CD4-positive, alpha-beta T cell treated with Interleukin-17A for 1 hour (primary cell): ENCODE measurements at regions not wholly inside any gene's neighbourhood (a gene's known extent, or its start where the extent isn't known, plus 50 kb on each side); places are given as distances from the start of the nearest gene placed in this dataset.
"Not testable (repeated sequence)": the region's sequence is repeated elsewhere in the genome, so short reads cannot be mapped to it uniquely, and the experiment has no call there.

Source experiments
- DNase-seq: peaks from one replicate; pipeline ENCODE4 v3.0.0-alpha.2; 2020

DNA sequence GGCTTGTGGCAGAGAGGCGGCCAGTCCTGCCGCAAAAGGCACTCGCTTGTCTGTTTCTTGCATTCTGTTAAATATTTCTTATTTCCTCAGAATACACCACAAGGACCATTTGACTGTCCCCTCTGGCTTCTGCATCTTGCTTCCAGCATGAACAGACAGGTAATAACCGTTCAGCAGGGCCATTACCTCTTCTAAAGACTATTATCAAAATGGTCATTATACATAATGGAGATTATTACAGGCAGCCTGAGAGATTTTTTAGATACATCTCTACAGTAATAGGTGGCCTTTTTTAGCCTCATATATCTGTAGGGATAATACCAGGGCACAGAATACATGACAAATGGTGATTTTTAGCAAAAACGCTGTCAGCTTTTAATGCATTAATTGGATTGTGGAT lies 382.0 kb downstream of the PSAT1 start:
- no peak for DNase-seq

DNA sequence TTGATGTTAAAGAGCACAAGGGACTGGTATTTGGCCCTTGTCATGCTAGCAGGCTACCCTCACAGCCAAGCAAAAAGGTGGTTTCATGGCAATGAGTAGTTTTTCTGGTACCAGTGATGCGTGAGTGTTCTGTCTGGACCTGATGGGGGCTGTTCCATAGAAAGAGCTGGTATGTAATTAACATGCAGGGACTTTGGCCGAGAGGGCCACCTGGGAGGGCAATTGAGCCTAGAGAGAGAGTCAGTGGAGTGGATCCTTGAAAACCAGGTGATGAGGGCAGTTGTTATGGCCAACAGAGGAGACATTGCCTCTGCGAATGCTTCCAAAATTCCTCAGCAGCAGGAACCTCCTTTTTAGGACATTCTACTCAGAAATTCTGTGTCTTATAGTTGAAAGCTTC lies 383.3 kb downstream of the PSAT1 start:
- no peak for DNase-seq

DNA sequence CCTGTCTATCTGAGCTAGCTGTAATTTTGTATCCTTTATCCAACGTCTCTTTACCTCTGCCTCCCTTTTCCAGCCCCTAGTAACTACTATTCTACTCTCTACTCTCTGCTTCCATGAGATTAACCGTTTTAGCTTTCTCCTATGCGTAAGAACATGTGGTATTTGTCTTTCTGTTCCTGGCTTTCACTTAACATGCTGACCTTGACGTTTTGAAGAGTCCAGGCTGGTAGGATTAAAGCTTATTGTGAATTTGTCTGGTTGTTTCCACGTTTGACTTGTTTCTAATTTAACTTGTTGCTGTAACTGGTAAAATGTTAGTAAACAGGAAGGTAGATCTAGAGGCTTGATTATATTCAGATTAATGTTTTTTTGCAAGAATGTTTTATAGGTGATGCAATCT lies 385.3 kb downstream of the PSAT1 start:
- DNase-seq = no peak

DNA sequence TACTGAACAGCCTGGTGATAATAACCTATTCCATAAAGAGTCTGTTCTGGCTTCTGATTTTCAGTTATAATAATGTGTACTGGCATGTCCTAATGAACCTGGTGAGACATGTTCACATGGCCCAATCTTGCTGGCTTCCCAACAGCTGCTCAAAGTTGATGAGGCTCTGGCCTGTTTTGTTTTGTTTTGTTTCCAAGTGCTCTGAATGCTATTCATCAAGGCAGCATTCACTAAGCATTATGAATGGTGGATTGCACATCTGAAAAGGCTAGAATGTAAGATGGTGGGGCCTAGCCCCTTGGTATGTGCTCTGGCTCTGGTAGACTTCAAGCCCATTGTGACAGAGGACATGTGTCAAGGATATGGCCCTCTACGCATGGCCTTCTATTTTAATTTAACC lies 388.5 kb downstream of the PSAT1 start:
- no peak for DNase-seq

DNA sequence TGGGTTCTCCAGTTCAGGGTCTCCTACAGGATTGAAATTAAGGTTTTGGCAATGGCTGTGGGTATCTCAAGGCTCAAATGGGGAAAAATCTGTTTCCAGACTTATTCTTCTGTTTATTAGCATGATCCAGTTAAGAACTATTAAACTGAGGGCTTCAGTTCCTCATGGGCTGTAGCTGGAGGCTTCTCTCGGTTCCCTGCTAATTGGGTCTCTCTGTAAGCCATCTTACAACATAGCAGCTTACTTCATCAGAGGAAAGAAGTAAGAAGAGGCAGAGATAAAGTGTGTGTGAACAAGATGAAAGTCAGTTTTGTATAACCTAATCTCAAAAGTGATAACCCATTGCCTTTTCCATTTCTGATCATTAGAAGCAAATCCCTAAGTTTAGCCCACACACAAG lies 391.9 kb downstream of the PSAT1 start:
- no peak for DNase-seq

DNA sequence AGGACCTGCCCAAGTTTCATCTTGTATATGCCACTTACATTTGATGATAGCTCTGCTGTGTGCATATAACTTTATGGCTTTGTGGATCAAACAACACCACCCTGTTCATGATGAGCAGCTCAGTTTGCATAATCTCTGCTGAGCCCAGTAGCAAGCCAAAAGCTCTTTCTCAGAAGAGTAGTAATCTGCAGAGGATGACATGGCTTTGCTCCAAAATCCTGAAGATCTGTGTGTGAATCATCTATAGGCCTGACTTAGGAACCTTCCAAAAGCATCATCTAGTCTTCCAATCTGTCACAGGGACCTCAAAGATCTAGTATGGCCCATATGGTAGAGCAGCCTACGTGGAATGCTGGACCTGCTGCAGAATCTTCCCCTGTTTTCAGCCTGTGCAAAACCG lies 394.6 kb downstream of the PSAT1 start:
- DNase-seq = no peak

DNA sequence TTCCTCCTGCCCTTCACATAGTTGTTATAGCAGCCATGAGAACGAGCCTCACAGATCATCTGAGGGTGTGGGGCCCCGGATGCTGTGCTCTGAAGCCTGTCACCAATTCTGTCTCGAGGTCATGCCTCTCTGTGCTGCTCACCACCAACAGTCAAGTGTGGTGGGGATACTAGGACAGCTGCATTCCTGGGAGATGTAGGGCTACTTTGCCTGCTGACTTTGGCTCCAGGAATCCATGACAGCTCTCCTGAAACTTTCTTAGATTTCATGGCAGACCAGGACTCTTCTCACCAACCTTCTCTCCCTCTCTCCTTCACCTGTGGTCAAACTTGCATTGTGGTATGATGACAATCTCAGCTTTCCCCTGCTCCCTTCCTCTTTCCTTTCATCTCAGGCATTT lies 395.9 kb downstream of the PSAT1 start:
- no peak for DNase-seq

DNA sequence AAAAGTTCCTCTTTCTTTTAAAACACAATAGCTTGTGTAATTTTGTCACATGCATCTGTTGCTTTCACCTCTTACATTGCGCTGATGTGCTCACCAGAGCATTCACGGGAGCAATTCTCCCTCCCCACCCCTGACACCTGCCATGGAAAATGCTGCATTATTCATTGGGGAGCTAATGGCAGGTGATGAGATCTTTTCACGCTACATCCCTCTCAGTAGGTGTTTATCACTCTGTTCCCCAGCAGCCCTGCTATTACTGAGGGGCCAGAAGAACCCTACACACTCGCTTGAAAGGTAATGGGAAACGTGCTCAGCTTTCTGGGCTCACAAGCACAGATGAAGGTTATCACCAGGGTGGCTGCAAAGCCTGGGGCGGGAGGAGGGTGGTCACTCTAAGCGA lies 398.0 kb downstream of the PSAT1 start:
- DNase-seq = no peak

DNA sequence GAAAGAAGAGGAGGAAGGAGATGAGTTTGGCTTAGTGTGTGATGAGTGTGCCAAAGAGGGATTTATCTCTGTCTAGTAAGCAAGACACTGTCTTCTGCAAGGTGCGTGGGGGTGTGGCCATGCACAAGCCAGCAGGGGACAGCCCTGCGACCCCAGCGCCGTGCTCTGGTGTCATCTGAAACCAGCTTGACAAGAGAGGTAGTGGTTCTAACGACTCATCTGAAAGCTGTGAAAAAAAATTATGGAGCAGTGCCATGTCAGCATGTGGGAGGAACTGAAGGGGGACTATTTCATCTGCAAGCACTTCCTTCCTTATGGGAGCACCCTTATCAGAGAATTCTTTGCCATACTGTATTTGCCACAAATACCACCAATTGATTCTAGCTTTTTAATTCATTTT lies 398.6 kb downstream of the PSAT1 start:
- no peak for DNase-seq

DNA sequence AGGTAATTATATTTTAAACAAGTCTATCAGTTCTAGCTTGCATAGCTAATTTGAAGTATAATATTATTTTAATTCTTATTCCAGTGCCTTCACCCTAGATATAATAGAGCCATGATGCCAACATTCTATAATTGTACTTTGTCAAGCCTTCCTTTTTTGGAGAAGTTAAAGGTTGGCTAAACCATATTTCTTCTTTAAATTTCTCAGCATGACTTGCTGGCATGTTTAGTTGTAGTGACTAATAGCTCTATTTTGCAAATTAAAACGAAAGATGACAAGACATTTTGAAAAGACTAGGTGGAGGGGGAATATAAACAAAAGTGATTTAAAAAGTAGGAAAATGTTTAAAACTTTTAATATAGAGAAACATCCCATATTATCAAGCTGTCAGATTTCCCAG lies 400.7 kb downstream of the PSAT1 start:
- no peak for DNase-seq

DNA sequence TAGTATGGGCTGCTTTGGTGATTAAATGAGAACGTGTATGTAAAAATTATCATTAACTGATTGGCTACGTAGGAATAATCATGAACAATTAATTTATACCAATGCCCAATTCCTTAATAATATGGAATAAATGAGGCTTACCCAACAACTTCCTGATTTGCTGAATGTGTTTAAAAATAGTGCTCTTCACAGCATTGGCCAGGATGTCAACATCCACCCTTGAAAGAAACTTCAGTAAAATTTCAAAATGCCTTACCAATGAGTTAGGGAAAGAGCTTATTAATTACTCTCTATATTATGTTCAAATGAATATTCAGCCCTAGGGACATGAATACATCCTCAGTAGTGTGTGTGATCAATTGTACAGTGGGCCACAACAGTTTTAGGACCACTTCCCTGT lies 401.4 kb downstream of the PSAT1 start:
- no peak for DNase-seq

DNA sequence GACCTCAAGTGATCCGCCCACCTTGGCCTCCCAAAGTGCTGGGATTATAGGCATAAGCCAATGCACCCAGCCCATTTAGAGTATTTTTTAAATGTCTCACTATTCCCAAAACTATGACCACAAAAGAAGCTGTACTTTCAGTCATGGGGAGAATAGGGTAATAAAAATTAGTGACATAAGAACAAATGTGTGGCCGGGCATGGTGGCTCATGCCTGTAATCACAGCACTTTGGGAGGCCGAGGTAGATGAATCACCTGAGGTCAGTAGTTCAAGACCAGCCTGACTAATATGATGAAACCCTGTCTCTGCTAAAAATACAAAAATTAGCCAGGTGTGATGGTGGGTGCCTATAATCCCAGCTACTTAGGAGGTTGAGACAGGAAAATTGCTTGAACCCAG lies 402.3 kb downstream of the PSAT1 start:
- DNase-seq = not testable (repeated sequence)

DNA sequence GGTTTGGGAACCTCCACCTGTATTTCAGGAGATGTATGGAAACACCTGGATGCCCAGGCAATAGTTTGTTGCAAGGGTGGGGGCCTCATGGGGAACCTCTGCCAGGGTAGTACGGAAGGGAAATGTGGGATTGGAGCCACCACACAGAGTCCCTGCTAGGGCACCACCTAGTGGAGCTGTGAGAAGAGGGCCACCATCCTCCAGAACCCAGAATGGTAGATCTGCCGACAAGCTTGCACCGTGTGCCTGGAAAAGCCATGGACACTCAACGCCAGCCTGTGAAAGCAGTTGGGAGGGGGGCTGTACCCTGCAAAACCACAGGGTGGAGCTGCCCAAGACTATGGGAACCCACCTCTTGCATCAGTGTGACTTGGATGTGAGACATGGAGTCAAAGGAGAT lies 407.2 kb downstream of the PSAT1 start:
- DNase-seq = not testable (repeated sequence)

DNA sequence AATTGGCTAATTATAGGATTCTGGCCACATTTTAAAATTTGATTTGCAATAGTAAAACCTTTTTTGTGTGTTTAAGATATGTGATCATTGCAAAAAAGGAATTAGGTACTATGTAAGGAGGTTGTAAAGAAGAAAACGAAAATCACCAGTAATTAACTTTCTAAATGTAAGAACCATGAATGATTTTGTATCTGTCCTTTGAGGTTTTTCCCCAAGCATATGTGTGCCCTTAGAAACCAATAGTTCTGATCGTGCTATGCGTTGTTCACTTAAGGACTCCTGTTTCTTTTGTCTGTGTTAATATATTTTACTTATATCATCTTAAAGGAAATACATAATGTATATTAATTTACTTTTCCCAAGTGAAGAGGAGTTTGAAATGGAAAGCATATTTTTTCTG lies 410.2 kb downstream of the PSAT1 start:
- DNase-seq = no peak

DNA sequence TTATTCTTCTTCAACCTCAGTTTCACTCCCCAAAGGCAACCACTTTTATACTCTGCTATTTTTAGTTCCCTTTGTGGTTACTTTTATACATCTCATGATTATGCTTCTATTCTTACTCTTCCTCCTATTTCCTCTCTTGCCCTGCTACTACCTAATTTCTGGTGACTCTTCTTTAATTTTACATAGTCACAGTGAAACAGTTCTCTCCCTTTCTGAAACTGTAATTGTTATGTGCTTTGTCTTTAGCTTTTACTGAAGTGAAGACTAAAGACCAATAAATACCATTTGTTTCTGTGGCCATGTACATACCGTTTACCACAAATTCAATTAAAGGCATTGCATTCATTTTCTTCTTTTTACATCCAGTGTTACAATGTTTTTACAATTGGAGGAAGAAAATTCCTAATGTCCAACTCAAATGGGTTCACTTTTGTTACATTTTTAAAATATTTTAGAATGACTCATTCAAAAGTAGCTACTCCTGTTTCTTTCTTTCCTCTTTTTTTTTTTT lies 410.6 kb downstream of the PSAT1 start:
- DNase-seq = no peak

DNA sequence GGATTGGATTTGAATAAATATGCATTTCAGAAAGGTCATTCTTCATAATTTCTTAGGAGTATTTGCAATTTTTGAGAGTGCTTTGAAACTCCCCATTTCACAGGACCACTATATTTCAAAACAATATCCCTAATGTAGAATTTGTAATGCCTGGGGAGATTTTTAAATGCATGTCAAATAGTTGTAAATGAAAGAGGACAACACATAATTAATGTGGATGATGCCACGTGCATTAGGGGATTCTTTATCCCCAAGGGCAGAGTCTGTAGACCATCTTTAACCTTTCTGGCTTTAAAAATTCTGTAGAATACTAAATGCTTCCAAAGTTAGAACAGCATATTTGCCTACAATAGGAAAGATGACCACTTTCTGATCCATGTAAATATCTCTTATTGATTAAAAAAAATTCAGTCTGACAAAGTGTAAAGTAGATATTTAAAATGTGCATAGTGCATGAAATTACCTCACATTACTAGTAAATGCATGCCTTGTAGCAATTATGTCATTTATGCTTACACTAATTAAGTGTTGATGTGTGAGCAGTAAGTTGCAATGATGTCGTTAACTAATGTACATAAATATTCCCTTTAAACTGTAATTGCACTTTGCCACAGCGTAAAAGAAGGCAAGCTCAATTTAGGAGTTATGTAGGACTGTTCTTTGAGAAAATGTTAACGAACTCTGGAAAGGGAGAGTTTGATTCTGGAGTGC lies 416.1 kb downstream of the PSAT1 start:
- DNase-seq = no peak

DNA sequence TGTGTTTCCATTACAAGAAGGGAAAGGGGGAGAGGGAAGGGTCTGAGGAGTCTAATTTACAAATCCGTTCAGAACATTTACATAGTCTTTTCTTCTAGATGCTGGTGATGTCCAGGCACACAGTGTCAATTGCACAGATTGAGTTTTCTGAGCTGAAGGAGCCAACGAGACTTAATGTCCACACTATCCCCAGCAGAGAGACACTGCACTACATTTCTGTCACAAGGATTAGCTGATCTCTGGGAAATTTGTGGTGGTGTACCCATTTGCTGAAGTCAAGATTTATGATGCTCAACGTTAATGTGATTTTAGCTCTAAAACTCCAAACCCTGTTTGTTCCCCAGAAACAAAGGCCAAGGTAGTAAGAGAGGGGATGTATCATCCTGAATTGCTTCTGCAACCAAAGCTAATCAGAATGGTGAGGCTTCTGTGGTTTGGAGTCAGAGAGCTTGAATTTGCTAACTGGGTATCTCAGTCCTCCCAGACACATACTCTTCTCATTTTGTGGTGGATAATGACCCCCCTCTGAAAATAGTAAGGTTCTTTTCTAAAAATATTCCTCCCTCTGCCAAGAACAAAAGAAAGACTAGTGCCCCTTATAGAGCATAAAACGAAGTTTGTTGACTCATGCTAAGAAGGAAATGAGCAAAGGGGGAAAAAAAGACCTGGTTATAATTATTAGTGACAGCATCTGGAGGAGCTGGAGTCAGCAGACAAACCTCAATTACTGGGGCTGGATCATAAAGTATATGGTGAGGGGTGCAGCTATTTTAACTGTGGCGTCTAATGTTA lies 416.9 kb downstream of the PSAT1 start:
- DNase-seq = no peak

DNA sequence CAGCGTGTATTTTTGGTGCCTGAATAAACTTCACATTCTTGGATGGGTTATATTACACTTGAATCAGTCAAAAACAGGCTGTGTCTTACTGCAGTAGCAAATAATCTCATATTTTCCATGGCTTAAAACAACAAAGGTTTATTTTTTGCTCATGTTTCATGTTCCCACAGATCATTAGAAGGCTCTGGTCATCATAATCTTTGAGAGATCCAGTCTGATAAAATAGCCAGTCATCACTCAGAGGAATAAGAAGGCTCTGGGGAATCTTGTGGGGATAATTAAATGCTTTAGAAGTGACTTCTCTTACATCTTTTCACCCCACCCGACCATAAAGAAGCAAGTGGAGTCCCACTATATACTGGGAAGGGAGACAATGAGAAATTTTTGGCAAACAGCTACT lies 417.7 kb downstream of the PSAT1 start:
- DNase-seq = no peak

DNA sequence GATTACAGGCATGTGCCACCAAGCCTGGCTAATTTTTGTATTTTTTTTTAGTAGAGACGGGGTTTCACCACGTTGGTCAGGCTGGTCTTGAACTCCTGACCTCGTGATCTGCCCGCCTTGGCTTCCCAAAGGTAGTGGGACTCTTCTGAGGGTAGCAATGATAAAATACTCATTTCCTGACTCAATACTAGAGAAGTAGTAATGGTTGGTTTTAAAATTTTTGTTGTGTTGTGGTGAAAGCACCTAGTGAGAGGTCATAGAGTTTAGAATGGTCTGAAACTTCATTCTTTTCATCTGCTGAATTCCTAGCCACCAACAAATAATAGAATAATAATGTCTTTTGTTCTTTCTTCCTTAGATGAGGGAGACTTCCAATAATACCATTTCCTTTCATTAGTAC lies 422.1 kb downstream of the PSAT1 start:
- not testable (repeated sequence) for DNase-seq

DNA sequence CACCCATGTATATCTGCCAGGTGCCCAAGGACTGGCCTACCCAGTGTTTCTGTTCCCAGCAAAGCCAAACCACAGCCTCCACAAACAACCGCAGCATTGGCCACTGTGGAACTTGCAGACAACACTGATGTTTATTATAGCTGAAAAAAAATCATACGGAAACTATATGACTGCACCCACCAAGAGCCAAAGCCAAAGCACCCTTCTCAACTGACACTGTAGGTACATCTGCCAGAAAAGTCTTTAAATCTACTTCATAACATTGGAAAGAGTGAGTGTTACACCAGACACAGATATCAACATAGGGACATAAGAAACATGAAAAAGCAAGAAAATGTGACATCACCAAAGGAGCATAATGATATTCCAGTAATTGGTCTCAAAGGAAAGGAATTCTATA lies 428.0 kb downstream of the PSAT1 start:
- no peak for DNase-seq

DNA sequence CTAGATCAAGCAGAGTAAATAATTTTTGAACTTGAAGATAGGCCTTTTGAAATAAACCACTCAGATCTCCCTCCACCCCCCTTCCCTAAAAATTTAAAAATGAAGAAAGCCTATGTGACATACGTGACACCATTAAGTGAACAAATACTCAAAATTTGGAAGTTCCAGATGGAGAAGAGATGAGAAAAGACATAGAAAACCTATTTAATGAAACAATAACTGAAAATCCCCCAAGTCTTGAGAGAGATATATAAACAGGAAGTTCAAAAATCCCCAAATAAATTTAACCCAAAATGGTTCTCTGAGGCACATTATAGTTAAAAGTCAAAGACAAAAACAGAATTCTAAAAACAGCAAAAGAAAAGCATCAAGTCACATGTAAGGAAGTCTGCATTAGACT lies 428.6 kb downstream of the PSAT1 start:
- DNase-seq = no peak

DNA sequence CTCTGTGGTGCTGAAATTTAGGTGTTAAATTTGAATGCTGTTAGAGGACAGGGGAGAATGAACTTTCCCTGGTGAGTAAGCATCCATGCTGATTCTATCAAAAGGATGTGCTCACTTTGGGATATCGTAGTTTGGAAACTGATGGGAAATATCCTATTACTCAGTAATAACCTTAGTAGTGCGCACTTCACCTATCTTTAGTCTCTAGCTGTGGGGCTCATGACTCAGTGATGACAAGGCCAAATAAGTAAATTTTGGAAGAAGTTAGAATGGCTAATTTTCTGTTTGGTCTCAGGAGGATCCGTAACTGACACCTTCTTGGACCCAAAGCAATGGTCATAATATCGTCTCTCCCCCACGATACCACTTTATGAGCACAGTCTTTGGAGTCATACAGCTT lies 448.4 kb downstream of the PSAT1 start:
- DNase-seq = no peak

DNA sequence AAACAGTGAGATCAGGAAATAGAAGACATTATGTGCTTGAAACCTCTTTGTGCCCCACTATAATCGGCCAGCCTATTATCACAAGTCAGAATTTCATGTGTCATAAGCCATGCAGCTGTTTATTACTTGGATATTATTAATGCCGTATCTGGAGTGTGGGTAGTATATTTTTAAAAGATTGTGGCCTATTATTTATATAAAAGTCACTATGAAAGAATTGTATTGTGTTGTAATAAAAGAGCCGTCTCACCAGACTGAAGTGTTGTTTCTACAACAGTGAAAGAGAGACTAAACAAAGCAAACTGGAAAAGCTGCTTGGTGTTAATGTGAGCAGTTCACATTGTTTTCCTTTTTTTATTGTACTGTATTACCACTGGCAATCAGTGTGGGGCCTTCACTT lies 449.1 kb downstream of the PSAT1 start:
- no peak for DNase-seq

DNA sequence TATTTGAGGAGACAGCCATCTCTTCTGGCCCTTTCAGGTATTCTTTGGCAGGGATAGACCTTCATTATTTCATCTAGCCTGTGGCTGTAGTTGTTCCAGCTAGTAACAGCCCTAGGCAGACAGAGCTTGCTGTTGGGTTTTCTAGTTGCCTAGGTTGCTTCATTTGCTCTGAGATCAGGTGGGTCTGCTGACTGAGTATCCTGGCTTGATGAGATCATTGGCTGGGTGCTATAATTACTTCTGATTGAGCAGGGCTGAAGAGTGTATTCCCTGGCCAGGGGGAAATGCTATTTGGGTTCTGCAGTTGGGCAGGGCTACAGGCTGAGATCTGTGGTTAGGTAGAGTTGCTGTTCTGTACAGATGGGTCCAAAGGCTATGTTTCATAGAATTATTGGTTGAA lies 456.1 kb downstream of the PSAT1 start:
- DNase-seq = no peak
